ENCODE measurements at regions not wholly inside any gene's neighbourhood (a gene's known extent, or its start where the extent isn't known, plus 50 kb on each side); places are given as distances from the start of the nearest gene placed in this dataset.

DNA sequence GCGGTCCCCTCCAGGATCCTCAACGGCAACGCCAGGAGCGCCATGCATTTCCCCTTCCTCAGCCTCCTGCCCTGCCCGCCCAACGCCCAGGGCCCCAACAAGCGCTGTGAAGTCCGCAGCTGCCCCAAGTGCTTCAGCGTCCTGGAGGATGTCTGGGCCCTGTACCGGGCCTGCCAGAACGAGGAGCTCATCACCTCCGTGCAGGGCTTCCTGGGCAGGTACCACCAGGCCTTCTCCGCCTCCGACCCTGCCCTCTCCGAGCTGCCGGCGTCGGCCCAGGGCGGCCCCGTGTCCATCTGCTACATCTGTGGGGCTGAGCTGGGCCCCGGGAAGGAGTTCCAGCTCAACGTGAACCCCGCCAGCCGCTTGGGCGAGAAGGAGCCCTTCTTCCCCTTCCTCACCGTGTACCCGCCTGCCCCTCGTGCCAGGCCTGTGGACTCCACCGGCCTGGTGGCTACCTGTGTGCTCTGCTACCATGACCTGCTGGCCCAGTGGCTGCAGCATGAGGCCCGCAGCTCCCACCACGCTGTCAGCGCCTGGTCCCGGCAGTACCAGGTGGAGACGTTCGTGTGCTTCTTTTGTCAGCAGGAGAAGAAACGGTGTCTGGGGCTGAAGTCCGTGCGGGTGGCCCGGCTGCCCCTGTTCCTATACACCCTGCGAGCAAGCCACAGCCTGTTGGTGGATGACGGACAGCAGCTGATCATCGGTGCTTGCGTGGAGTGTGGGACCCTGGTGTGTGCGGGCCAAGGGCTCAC is 58.9 kb upstream of the CIBAR2 start (continued):
- TF ChIP-seq ZNF790 (CRISPR knock-in tag; IDR thresholded peaks at IDR 0.05; ENCODE audit: borderline replicate concordance), result no peak
- TF ChIP-seq, protein P1, sequence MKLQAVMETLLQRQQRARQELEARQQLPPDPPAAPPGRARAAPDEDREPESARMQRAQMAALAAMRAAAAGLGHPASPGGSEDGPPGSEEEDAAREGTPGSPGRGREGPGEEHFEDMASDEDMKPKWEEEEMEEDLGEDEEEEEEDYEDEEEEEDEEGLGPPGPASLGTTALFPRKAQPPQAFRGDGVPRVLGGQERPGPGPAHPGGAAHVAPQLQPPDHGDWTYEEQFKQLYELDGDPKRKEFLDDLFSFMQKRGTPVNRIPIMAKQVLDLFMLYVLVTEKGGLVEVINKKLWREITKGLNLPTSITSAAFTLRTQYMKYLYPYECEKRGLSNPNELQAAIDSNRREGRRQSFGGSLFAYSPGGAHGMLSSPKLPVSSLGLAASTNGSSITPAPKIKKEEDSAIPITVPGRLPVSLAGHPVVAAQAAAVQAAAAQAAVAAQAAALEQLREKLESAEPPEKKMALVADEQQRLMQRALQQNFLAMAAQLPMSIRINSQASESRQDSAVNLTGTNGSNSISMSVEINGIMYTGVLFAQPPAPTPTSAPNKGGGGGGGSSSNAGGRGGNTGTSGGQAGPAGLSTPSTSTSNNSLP (IDR thresholded peaks at IDR 0.05; ENCODE audit: low read depth, low read length), result no peak
- TF ChIP-seq THYN1 (CRISPR knock-in tag; IDR thresholded peaks at IDR 0.05; ENCODE audit: borderline replicate concordance, low read depth), result no peak
- no peak for TF ChIP-seq JDP2 (CRISPR knock-in tag; IDR thresholded peaks at IDR 0.05; ENCODE audit: borderline replicate concordance)
- no peak for TF ChIP-seq JUNB (CRISPR knock-in tag; IDR thresholded peaks at IDR 0.05; ENCODE audit: borderline replicate concordance)
- TF ChIP-seq AGO1 (IDR thresholded peaks at IDR 0.05; ENCODE audit: low read depth, low read length, poor library complexity, severe bottlenecking), result no peak
- TF ChIP-seq RFXAP (CRISPR knock-in tag; IDR thresholded peaks at IDR 0.05; ENCODE audit: borderline replicate concordance), result no peak
- TF ChIP-seq ZNF703 (CRISPR knock-in tag; IDR thresholded peaks at IDR 0.05; ENCODE audit: borderline replicate concordance), result no peak
- TF ChIP-seq ZNF687 (CRISPR knock-in tag; IDR thresholded peaks at IDR 0.05), result peak; percentile 39
- TF ChIP-seq, protein P2, sequence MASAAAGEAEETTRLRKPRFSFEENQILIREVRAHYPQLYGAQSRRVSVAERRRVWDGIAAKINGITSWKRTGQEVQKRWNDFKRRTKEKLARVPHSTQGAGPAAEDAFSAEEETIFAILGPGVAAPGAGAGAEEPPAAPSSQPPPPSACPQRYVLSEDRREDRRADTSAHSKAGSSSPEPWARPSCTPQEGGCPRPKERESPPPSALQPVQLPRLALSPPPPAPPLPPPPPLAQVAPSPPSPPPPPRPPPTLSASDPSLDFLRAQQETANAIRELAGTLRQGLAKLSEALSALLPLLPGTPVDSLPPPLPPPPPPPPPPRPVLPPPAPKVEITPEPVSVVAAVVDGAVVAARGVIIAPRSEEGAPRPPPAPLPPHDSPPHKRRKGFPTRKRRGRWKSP (CRISPR knock-in tag; IDR thresholded peaks at IDR 0.05), result no peak
- no peak for TF ChIP-seq ZBTB20 (CRISPR knock-in tag; IDR thresholded peaks at IDR 0.05; ENCODE audit: borderline replicate concordance, low read depth)
- TF ChIP-seq KDM4B (CRISPR knock-in tag; IDR thresholded peaks at IDR 0.05), result no peak
- no peak for TF ChIP-seq ZNF75D (CRISPR knock-in tag; IDR thresholded peaks at IDR 0.05; ENCODE audit: borderline replicate concordance)
- no peak for TF ChIP-seq ATF7 (IDR thresholded peaks at IDR 0.05)
- no peak for TF ChIP-seq ATF7 (CRISPR knock-in tag; IDR thresholded peaks at IDR 0.05)
- TF ChIP-seq MBD4 (IDR thresholded peaks at IDR 0.05; ENCODE audit: borderline replicate concordance, low read length), result no peak
- no peak for TF ChIP-seq MLX (CRISPR knock-in tag; IDR thresholded peaks at IDR 0.05)
- 0 out of 2 replicates have a peak, but pooled peaks have one; percentile 35 for TF ChIP-seq ZSCAN21 (CRISPR knock-in tag; IDR thresholded peaks at IDR 0.05; ENCODE audit: borderline replicate concordance)
- TF ChIP-seq PTBP1 (IDR thresholded peaks at IDR 0.05; ENCODE audit: low read depth, low read length, poor library complexity, severe bottlenecking), result no peak
- TF ChIP-seq ZNF138 (CRISPR knock-in tag; IDR thresholded peaks at IDR 0.05; ENCODE audit: low read depth), result no peak
